ENCODE measurements at regions not wholly inside any gene's neighbourhood (a gene's known extent, or its start where the extent isn't known, plus 50 kb on each side); places are given as distances from the start of the nearest gene placed in this dataset.
"Not testable (repeated sequence)": the region's sequence is repeated elsewhere in the genome, so short reads cannot be mapped to it uniquely, and the experiment has no call there.

GRCh38 chrX:15116900-15117299 is 153.0 kb downstream of the ASB9 start:
- DNase-seq (ENCODE audit: low read depth): no peak

GRCh38 chrX:15114743-15115566 is 154.9 kb downstream of the ASB9 start:
- DNase-seq (ENCODE audit: low read depth): no peak

DNA sequence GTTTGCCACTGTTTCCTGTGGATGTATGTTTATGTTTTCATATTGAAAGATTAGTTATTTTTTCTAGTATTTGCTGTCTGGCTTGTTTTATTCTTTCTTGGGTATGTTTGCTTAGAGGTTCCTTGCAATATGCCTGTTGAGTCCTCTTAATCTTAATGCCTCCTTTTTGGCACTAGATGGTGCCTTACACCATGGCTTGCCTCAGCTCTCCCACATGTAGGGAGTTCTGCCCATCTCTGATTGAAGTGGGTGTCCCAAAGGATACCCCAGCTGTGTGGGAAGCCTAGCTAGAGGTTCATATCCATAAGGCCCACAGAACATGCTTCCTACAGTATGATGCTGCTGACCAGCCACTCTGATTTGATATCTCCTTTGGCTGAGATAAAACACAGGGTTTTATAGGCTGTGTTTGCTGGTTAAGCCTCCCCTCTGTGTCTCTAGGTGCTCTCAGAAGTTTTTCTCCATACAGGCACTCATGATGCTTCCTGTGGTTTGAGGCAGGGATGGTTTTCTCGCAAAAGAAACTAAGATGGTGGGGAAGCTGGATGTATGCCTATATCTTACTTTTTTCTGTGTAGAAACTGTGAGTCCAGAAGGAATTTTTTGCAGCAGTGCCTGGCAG is 162.4 kb downstream of the ASB9 start:
- DNase-seq (ENCODE audit: low read depth): no peak

GRCh38 chrX:15098505-15098904 is 171.4 kb downstream of the ASB9 start:
- DNase-seq (ENCODE audit: low read depth): no peak

GRCh38 chrX:15087747-15088146 is 182.1 kb downstream of the ASB9 start:
- no peak for DNase-seq (ENCODE audit: low read depth)

- DNase-seq (ENCODE audit: low read depth): no peak
These were observed 196.6 kb downstream of the ASB9 start for GRCh38 chrX:15073313-15073712.

DNA sequence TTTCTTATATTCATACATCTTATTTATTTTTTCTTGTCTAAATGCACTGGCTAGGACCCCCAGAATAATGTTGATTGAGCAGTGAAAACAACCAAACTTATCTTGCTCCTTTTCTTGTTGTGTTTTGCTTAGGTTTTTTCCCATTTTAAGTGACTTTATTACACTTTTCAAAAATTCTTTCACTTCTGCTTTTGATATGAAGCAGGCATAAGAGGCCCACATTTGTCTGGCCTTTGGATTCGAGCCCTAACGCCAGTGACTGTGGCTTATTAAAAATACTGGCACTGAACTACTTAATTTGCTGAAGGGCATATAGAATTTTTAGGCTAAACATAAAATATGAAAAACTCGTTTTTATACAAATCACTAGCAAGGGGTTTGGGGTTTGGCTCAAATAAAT is 197.0 kb downstream of the ASB9 start:
- no peak for DNase-seq (ENCODE audit: low read depth)

DNA sequence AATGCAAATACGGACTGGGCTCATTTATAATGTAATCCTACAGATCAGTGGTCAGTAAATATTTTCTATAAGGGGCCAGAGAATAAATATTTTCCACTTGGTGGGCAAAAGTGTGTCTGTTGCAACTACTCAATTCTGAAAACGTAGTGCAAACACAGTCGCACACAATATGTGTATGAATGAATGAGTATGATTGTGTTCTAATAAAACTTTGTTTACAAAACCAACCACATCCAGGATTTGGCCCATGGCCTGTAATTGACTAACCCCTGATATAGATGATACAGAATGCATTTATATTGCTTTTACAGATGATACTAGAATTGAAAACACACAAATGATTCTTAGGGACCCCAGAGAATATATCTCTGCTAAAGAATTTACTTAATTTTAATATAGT is 197.6 kb downstream of the ASB9 start:
- DNase-seq (ENCODE audit: low read depth): no peak

DNA sequence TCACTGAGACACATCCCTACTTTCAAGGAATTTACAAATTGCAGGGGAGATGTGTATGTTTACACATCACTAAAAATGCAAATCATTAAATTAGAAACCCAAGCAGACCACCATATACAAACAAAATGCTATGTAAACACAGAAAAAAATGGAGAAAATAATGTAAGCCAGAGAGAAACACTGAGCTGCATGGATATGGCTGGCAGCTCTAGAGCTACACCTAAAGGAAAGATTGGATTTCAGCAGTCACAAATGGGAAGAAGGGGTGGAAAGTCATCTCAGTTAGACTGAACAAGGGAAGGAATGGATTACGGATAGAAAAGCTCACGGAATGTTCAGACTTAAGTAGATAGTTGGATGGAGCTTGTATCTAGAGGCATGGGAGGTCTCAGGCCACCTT is 186.3 kb downstream of the MOSPD2 start:
- no peak for DNase-seq (ENCODE audit: low read depth)

DNA sequence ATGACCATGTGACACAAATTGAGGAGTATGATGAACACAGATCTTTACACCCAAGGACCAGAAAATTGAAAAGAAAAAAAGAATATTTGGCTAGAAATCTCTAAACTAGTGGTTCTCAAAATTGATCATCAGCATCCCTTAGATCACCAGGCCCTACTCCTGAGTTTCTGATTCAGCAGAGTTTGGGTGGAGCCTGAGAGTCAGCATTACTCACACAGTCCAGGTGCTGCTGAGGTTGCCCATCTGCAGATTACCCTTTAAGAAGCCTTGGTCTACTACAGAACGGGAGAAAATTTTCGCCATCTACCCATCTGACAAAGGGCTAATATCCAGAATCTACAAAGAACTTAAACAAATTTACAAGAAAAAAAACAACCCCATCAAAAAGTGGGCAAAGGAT is 182.8 kb downstream of the MOSPD2 start:
- DNase-seq (ENCODE audit: low read depth): no peak

- DNase-seq (ENCODE audit: low read depth): no peak
These were observed 182.1 kb downstream of the MOSPD2 start for GRCh38 chrX:15055146-15055930.

DNA sequence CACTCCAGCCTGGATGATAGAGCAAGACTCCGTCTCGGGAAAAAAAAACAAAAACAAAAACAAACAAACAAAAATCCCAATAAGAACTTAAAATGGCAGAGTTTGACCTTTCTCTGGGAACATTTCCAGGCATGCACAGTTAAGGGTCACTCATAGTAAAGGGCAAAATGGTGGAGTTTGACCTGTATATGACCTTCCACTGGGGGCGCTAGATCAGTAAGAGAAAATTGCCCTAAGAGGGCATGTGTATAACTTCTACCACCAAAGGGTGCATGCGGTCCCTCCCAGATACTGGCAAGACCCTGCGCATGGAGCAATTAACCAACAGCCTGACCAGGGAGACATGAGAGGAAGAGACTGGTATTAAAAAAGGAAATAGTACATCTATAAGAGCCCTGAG is 177.2 kb downstream of the MOSPD2 start:
- DNase-seq (ENCODE audit: low read depth): no peak

GRCh38 chrX:15043538-15043937 is 170.3 kb downstream of the MOSPD2 start:
- no peak for DNase-seq (ENCODE audit: low read depth)

DNA sequence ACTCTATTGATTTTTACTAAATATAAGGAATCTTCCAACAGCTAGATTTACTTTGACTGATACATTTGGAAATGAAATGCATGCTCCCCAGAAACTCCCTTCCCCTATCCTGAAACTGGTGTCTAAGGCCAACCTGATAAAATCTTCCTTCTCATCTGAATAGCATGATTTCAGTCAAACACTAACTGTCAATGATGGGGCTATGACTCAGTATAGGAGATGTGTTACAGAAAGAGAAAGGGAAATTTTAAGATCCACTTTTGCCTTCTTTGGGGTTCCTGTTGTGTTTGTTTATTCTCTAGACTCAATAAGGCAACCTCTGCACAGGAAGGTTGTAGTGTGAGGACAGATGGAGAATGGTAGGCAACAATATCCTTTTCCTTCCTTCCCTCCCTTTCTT is 160.7 kb downstream of the MOSPD2 start:
- no peak for DNase-seq (ENCODE audit: low read depth)

GRCh38 chrX:15017491-15017890 is 144.3 kb downstream of the MOSPD2 start:
- no peak for DNase-seq (ENCODE audit: low read depth)

GRCh38 chrX:15016051-15016450 is 142.8 kb downstream of the MOSPD2 start:
- no peak for DNase-seq (ENCODE audit: low read depth)

DNA sequence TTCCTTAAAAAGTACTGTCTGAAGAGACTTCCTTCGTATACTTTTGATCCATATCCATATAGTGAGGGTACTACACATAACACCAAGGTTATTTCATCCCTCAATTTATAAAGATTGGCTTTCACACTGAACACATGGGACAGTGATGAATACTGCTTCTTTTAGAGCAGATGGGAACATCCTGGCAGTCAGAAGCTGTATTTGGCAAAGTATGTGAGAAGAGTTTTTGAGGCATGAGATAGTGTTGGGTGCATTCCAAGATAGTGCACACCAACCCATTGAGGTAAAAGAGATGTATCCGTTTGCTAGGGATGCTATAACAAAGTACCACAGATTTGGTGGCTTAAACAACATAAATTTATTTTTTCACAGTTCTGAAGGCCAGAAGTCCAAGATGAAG is 141.1 kb downstream of the MOSPD2 start:
- DNase-seq (ENCODE audit: low read depth): no peak

- no peak for DNase-seq (ENCODE audit: low read depth)
These were observed 140.2 kb downstream of the MOSPD2 start for GRCh38 chrX:15013461-15013860.

- no peak for DNase-seq (ENCODE audit: low read depth)
These were observed 124.0 kb downstream of the MOSPD2 start for GRCh38 chrX:14997271-14997670.

DNA sequence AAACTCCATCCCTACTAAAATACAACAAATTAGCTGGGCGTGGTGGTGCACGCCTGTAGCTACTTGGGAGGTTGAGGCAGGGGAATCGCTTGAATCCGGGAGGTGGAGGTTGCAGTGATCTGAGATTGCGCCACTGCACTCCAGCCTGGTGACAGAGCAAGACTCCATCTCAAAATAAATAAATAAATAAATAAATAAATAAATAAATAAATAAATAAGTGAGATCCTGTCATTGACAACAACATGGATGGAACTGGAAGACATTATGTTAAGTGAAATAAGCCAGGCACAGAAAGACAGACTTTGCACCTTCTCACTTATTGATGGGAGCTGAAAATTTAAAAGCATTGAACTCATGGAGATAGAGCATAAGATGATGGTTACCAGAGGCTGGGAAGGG is 111.2 kb downstream of the MOSPD2 start:
- not testable (repeated sequence) for DNase-seq (ENCODE audit: low read depth)

All from activated T-cell treated with anti-CD3 and anti-CD28 coated beads for 1 hour (primary cell).